CD4-positive, alpha-beta T cell treated with Interleukin-10 for 1 hour (primary cell): ENCODE measurements at regions not wholly inside any gene's neighbourhood (a gene's known extent, or its start where the extent isn't known, plus 50 kb on each side); places are given as distances from the start of the nearest gene placed in this dataset.

Experiments
- DNase-seq: peaks from one replicate; pipeline ENCODE4 v3.0.0-alpha.2; 2020

GRCh38 chr7:35331730-35332678 is 78.1 kb upstream of the TBX20 start:
- no peak for DNase-seq

- DNase-seq, result no peak
Measured at GRCh38 chr7:35329026-35329425, 75.1 kb upstream of the TBX20 start.

GRCh38 chr7:35319606-35320005 is 65.7 kb upstream of the TBX20 start:
- no peak for DNase-seq

GRCh38 chr7:35316549-35316948 is 62.6 kb upstream of the TBX20 start:
- DNase-seq, result no peak

- no peak for DNase-seq
Measured at GRCh38 chr7:35315517-35315916, 61.6 kb upstream of the TBX20 start.

- DNase-seq, result no peak
Measured at GRCh38 chr7:35314354-35314753, 60.5 kb upstream of the TBX20 start.

- DNase-seq, result no peak
Measured at GRCh38 chr7:35313575-35313974, 59.7 kb upstream of the TBX20 start.
